ENCODE measurements at regions not wholly inside any gene's neighbourhood (a gene's known extent, or its start where the extent isn't known, plus 50 kb on each side); places are given as distances from the start of the nearest gene placed in this dataset.
"Not testable (repeated sequence)": the region's sequence is repeated elsewhere in the genome, so short reads cannot be mapped to it uniquely, and the experiment has no call there.

- H3K27ac ChIP-seq; H3K36me3 ChIP-seq; DNase-seq; H3K9me3 ChIP-seq; H3K27me3 ChIP-seq; intact Hi-C loops (cut with DNase I); H3K4me3 ChIP-seq; H3K4me1 ChIP-seq: not testable (repeated sequence)
- peak in 2 of 4 donors; percentile 4 to 38 for ATAC-seq
- WGBS, 4 donors: 20 to 33% methylated on average over 1 of the region's 2 CpGs; no CpG with 5 or more reads in 2 of the 4 donors
Measured at GRCh38 chr1:120657804-120658203, 65.9 kb upstream of the NBPF26 start.

- DNase-seq; H3K9me3 ChIP-seq; ATAC-seq; H3K27ac ChIP-seq; H3K4me3 ChIP-seq; H3K27me3 ChIP-seq; intact Hi-C loops (cut with DNase I); H3K36me3 ChIP-seq; H3K4me1 ChIP-seq: not testable (repeated sequence)
Measured at GRCh38 chr1:120658622-120659021, 65.1 kb upstream of the NBPF26 start.

- H3K36me3 ChIP-seq; intact Hi-C loops (cut with DNase I); H3K27me3 ChIP-seq; H3K27ac ChIP-seq; H3K9me3 ChIP-seq; H3K4me1 ChIP-seq; H3K4me3 ChIP-seq; DNase-seq; ATAC-seq: not testable (repeated sequence)
- no CpG with 5 or more reads among the region's 2 CpGs for WGBS, 4 donors
Measured at GRCh38 chr1:120659133-120659532, 64.6 kb upstream of the NBPF26 start.

- H3K36me3 ChIP-seq; H3K4me1 ChIP-seq; H3K9me3 ChIP-seq; intact Hi-C loops (cut with DNase I); H3K27me3 ChIP-seq; DNase-seq: not testable (repeated sequence)
- ATAC-seq: peak; percentile 55 to 72 (median 62)
- Histone ChIP-seq H3K27ac (peak overlapping the region in 2 of 12 donors; percentile 43 to 74), H3K4me3 (peak overlapping the region in 8 of 12 donors; percentile 14 to 50 (median 41))
- WGBS, 4 donors: 3 to 40% (median 11%) methylated on average over 1 to 6 of the region's 22 CpGs; no CpG with 5 or more reads in 1 of the 4 donors
Measured at GRCh38 chr1:120664376-120665249, 59.1 kb upstream of the NBPF26 start.

GRCh38 chr1:120665250-120665577 lies 58.5 kb upstream of the NBPF26 start:
- H3K27me3 ChIP-seq; H3K36me3 ChIP-seq; intact Hi-C loops (cut with DNase I); H3K9me3 ChIP-seq; H3K4me1 ChIP-seq: not testable (repeated sequence)
- peak in 3 of 5 donors; percentile 21 to 60 (median 33) for DNase-seq
- peak overlapping the region in 2 of 12 donors; percentile 43 to 74 for H3K27ac ChIP-seq
- peak overlapping the region in 8 of 12 donors; percentile 14 to 50 (median 41) for H3K4me3 ChIP-seq
- 0 to 1% methylated on average over 8 to 15 of the region's 33 CpGs; no CpG with 5 or more reads in 2 of the 4 donors for WGBS, 4 donors
- peak; percentile 96 to 98 (median 98) for ATAC-seq

DNA sequence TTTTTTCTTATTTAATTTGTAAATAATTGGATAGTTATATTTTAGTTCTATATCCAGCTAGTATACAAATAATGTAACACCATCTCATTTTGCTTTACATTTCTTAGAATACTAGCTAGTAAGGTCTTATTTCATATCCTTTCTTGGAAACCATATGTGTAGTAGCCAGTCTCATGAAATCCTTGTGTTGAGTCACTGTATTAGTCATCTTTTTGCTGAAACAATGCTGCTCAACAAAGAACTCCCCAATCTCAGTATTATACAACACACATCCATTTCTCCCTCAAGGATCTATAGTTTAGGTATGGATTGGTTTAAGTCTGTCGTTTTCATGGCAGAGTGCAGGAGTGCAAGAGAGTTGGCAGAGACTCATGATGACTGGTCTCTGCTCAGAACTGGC lies 55.6 kb upstream of the NBPF26 start:
- H3K4me1 ChIP-seq; H3K27ac ChIP-seq; DNase-seq; intact Hi-C loops (cut with DNase I); H3K36me3 ChIP-seq; H3K9me3 ChIP-seq; ATAC-seq; H3K4me3 ChIP-seq; H3K27me3 ChIP-seq: not testable (repeated sequence)
- no CpG with 5 or more reads among the region's 1 CpG for WGBS, 4 donors
